EL (cell line): ENCODE measurements at regions not wholly inside any gene's neighbourhood (a gene's known extent, or its start where the extent isn't known, plus 50 kb on each side); places are given as distances from the start of the nearest gene placed in this dataset.
"Not testable (repeated sequence)": the region's sequence is repeated elsewhere in the genome, so short reads cannot be mapped to it uniquely, and the experiment has no call there.

ENCODE experiments used
- DNase-seq: peaks from one replicate; pipeline ENCODE4 v3.0.0-alpha.2; 2016

- DNase-seq = no peak
These were observed 74.0 kb downstream of the MAB21L3 start for GRCh38 chr1:116185161-116185701.

- no peak for DNase-seq
These were observed 78.3 kb downstream of the MAB21L3 start for GRCh38 chr1:116189481-116189880.

- DNase-seq = no peak
These were observed 80.1 kb downstream of the MAB21L3 start for GRCh38 chr1:116191294-116191693.

- no peak for DNase-seq
These were observed 82.6 kb downstream of the MAB21L3 start for GRCh38 chr1:116193768-116194167.

DNA sequence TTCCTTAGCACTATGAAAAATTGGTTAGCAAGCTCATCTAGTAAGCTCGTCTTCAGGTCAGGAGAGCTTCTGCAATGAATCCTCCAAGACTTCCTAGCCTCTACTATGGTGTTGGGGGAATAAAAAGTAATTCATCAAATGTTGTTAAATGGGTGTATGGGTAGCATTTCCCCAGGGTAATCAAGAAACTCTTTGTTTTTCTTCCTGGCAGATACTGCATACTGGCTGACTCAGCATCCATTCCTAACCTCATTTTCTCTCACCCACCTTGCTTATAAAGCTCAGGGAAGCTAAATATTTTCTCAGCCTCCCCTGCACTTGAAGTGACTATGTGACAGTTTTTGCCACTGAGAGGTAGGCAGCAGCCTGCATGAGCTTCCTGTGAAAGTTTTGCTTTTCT lies 83.4 kb downstream of the MAB21L3 start:
- DNase-seq = no peak

DNA sequence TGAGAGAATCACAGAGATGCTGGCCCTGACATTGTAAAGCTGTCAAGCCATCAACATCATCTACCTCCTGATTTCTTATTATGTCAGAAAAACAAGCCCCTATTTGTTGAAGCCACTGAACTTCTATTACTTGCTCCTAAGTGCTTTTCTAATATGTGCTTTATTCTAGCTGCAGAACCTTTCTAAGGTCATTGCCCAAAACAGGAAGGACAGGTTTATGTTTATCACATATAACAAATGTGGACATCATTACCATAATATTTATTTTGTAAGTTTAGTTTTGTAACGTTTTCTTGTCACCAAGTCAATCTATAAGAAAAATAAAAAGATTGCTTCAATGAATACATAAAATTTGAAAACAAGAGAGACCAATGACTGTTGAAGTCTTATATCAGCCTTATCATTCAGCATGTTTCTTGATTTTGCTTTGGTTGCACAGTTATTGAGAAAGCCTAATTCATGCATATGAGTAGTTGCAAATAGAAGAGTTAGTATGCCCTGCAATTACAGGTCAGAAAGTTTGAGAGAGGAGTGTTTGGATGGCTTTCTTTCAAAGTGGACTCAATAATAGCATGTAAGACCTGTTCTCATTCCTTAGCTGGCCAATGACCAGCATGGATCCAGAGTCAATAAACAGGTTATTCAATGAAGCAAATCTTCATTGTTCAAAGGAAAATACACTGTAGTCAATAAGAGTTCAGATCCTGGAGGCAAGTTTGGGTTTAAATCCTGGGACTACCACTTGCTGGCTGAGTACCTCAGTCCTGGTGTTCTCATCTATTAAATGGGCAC lies 84.1 kb downstream of the MAB21L3 start:
- DNase-seq = no peak

GRCh38 chr1:116200343-116200742 lies 89.1 kb downstream of the MAB21L3 start:
- DNase-seq = not testable (repeated sequence)

GRCh38 chr1:116201911-116202310 lies 90.7 kb downstream of the MAB21L3 start:
- DNase-seq = no peak

- no peak for DNase-seq
These were observed 92.1 kb downstream of the MAB21L3 start for GRCh38 chr1:116203181-116203723.

DNA sequence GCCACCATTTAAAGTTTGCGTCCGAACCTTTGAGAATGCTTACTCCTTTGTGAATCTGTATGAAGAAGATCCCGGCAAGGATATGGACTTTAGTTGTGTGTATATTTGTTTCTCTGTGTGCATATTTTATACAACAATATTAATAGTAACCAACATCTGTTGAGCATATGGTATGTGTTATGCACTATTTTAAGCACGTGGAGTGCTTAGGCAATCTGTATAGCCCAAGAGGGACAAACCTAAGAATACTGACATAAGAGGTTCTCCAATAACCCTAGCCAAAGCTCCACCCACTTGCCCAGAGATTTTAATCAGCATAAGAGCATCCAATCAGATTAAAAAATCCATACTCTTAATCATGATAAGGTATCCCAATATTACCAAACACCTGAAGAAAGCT lies 92.7 kb downstream of the MAB21L3 start:
- DNase-seq = no peak

DNA sequence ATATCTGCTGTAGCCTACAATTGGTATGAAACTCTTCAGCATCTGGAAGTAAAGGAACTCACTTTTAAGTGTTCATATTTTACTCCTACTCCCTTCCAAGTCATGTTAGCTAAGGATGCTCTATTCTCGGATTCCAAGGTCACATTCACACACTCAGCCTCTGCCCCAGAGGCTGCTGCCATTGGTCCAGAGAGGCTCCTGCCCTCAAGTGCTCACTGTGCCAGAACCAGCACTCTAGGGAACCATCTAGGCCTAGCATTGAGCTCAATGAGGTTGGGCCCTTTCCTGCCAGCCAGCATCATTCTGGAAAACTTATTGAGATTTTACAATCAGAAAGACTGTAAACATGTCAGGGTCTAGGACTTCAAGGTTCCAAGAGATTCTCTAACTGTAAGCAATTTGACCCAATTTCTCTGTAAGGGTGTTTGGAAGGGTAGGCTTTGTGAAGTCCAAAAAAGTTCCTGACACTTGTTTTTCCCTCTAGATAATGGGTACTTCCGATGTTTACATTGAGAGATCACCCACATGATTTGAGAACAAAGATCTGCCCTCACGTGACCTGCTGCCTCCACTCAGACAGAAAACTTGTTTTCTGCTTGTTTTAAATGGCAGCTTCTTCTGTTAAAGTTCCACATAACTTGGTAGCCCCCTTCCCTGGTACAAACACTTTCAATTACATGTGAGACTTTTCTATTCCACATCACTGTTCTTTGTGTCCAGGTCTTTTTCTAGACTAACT lies 94.9 kb downstream of the MAB21L3 start:
- DNase-seq = no peak

DNA sequence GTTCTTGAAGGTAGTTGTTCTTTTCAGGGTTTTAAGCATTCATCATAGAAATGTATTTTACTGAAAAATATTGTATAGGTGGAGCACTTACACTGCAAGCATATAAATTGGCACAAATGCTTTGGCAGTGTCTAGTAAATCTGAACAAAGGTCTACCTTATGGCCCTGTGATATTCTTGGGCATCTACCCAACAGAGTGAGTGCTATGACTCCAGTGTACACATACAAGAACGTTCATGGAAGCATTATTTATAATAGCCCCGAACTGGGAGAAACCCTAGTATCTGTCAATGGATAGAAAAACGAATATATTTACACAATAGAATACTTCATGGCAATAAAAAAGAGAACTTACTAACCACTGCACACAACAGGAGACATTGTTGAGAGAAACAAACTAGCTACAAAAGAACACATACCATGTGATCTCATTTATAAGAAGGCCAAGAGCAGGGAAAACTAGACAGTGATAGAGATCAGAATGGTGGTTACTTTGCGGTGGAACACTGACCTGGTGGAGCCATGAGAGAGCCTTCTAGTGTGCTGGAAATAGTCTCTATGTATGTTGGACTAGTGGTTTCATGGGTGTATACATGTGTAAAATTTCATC lies 96.0 kb downstream of the MAB21L3 start:
- DNase-seq = no peak

GRCh38 chr1:116208136-116208535 lies 96.9 kb downstream of the MAB21L3 start:
- DNase-seq = no peak

GRCh38 chr1:116211294-116211693 lies 100.1 kb downstream of the MAB21L3 start:
- DNase-seq = no peak

- no peak for DNase-seq
These were observed 107.7 kb downstream of the MAB21L3 start for GRCh38 chr1:116218922-116219321.

DNA sequence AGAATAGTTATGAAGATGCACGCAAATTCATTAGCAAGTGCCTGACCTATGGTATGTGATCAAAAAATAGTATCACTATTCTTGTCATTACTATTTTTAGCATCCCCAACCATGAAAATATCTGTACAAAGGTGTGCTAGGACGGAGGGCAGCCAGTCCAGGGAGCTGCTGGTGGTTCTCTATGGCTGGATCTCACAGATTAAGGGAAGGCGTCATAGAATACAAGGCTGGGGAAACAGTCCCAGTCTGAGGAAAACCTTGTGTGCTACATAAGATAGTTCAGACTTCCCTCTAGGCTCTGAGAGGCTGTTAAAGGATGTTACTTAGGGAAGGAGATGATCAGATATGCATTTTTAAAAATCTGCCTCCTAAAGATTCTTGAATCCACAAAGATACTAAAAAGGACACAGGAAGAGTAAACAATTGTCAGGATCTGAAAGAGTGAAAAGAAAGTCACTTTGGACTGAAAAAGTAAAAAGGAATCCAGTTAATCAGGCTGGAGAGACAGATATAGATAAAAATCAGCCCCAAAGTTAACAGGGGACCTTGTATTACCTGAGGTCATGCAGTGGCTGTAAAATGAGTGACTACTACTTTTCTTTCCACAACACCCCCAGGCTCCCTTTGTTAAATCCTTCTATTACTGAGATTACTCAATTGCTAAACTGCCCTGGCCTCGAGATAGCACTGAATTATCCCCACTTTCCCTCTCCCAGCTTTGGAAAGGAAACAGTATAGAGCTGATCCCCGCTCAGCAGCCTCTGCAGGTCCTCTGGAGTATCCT lies 108.6 kb downstream of the MAB21L3 start:
- DNase-seq = no peak

GRCh38 chr1:116224111-116224510 lies 112.9 kb downstream of the MAB21L3 start:
- no peak for DNase-seq

DNA sequence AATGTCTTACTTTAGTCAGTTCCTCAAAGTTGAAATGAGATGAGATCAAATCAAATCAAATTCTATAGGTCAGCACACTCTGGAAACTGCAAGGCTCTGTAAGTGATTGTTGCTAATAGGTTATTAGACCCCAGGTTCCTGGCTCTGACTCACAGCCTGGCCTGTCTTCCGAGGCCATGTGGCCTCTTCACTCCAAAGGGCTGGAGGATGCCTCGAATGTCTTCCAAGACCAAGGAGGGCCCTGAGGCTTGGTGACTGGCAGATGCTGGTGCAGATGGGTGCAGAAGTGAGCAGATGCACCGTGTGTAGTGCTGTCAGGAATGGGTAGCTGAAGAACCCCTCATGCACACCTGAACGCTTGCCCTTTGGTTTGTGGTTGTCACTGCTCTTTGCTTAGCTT lies 113.4 kb downstream of the MAB21L3 start:
- DNase-seq = no peak

DNA sequence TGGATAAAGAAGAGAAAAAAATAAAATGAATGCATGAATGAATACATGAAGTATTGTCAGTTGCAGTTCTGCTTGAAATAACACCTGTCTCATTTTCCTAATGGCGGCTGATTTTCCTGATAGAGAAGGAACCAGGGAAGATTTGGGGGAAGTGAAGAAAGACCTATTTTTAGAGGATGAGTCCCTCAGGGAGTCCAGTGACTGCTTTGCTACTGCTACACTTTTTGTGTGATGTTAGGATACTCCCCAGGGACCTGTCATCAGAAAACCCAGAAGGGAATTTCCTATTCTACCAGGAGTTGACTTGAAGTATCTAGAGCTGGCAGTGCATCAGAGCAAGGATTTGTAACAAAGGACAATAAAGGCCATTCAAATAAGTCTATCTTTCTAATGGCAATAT lies 114.8 kb downstream of the MAB21L3 start:
- DNase-seq = no peak

GRCh38 chr1:116228511-116228910 lies 117.3 kb downstream of the MAB21L3 start:
- no peak for DNase-seq

DNA sequence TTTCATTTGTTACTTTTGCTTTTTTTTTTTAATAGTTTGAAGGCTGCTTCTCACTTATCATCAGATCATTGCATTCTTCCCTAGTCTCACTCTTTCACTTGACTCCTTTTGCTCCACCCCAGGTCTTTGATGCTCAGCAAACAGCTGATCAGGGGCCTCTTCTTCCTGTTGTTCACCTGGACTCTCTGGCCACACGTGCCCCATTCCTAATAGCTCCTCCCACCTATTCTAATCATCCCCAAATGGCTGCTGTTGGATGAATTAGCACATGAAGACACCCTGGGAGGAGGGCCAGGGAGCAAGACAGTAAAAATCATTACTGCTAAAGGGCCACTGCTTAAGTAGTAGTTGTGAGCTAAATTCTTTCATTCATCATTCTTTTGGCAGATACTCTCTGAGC lies 119.5 kb downstream of the MAB21L3 start:
- no peak for DNase-seq

GRCh38 chr1:116231752-116232151 lies 120.6 kb downstream of the MAB21L3 start:
- no peak for DNase-seq
